ENCODE measurements at regions not wholly inside any gene's neighbourhood (a gene's known extent, or its start where the extent isn't known, plus 50 kb on each side); places are given as distances from the start of the nearest gene placed in this dataset.

DNA sequence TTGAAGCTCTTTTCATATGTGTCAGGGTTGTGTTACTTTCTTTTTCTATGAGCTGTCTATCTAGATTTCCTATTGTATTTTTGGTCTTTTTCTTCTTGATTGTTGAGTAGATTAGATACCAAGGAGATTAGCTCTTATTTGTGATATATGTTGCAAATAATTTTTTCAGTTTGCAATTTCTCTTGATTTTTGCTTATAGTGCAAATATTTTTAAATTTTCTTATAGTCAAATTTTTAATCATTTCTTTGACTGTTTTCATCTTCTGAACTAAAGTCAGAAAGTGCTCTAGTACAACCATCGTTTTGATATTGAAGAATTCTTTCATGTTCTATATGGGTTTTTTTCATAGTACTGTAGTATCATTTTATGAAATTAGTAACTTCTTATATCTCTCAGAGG lies 193.7 kb downstream of the OSTF1 start:
- no peaks in the 10 kb centered on the region for H3K27me3 ChIP-seq (ENCODE audit: insufficient read depth, low read depth)
- POLR2A ChIA-PET (ENCODE audit: unreplicated experiment), result no interaction called here
- DNase-seq, result no peak
- H2AFZ ChIP-seq, result no peak overlapping the region
- intact Hi-C loops (cut with micrococcal nuclease; ENCODE audit: unreplicated experiment), result no loop called here
- H3K4me2 ChIP-seq, result no peak overlapping the region
- H3K9me3 ChIP-seq (ENCODE audit: insufficient read depth, low read depth), result no peaks in the 10 kb centered on the region
- no peaks in the 10 kb centered on the region for H3K36me3 ChIP-seq (ENCODE audit: low read depth)
- CTCF ChIA-PET, result no interaction called here
- H4K20me1 ChIP-seq (ENCODE audit: insufficient read depth), result no peaks in the 10 kb centered on the region
- H3K9me2 ChIP-seq (ENCODE audit: insufficient read depth), result no peaks in the 10 kb centered on the region; the same call in 1 of the 2 replicates
- BruUV-seq (replicated peaks), result no TSS peak
- TF ChIP-seq EZH2 (IDR thresholded peaks at IDR 0.05; ENCODE audit: low read depth), result no peak
- TF ChIP-seq, protein P1, sequence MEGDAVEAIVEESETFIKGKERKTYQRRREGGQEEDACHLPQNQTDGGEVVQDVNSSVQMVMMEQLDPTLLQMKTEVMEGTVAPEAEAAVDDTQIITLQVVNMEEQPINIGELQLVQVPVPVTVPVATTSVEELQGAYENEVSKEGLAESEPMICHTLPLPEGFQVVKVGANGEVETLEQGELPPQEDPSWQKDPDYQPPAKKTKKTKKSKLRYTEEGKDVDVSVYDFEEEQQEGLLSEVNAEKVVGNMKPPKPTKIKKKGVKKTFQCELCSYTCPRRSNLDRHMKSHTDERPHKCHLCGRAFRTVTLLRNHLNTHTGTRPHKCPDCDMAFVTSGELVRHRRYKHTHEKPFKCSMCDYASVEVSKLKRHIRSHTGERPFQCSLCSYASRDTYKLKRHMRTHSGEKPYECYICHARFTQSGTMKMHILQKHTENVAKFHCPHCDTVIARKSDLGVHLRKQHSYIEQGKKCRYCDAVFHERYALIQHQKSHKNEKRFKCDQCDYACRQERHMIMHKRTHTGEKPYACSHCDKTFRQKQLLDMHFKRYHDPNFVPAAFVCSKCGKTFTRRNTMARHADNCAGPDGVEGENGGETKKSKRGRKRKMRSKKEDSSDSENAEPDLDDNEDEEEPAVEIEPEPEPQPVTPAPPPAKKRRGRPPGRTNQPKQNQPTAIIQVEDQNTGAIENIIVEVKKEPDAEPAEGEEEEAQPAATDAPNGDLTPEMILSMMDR (conservative IDR thresholded peaks at IDR 0.05), result no peak
- no peak overlapping the region for H3K4me3 ChIP-seq
- H3K4me1 ChIP-seq (replicated peaks; ENCODE audit: insufficient read depth), result no peaks in the 10 kb centered on the region
- no peaks in the 10 kb centered on the region for H3K79me2 ChIP-seq (ENCODE audit: low read depth)
- no peaks in the 10 kb centered on the region for H3F3A ChIP-seq (ENCODE audit: insufficient read depth, low read depth)
- H3K27ac ChIP-seq, result no peak overlapping the region

DNA sequence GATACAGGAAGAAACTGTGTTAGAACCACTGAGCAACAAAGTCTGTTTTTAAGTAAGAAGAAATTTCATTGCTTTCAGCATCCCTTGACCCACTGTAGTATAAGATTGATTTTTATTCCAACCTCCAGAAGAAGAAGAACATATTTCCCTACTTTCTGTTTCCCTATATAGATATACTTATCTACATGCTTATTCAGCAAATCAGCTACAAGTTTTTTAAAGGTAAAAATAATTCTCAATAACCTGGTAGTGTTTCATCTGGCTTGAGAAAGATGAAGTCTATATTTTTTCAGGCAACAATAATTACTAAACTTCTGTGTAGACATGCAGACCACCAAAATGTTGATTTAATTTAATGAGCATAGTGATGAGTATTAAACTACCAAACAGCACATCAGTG lies 201.0 kb downstream of the OSTF1 start:
- Histone ChIP-seq H3K9me2 (ENCODE audit: insufficient read depth) (no peaks in the 10 kb centered on the region), H3F3A (ENCODE audit: insufficient read depth, low read depth) (no peaks in the 10 kb centered on the region), H2AFZ (no peak overlapping the region), H4K20me1 (ENCODE audit: insufficient read depth) (no peaks in the 10 kb centered on the region; the same call in 1 of the 2 replicates), H3K27me3 (ENCODE audit: insufficient read depth, low read depth) (0 out of 2 replicates have a peak, but pooled peaks cover 3% of the 10 kb centered on the region), H3K79me2 (ENCODE audit: low read depth) (no peaks in the 10 kb centered on the region), H3K4me1 (replicated peaks; ENCODE audit: insufficient read depth) (no peaks in the 10 kb centered on the region), H3K9me3 (ENCODE audit: insufficient read depth, low read depth) (no peaks in the 10 kb centered on the region), H3K4me2 (no peak overlapping the region), H3K27ac (no peak overlapping the region), H3K4me3 (no peak overlapping the region), H3K36me3 (ENCODE audit: low read depth) (no peaks in the 10 kb centered on the region)
- intact Hi-C loops (cut with micrococcal nuclease; ENCODE audit: unreplicated experiment), result no loop called here
- no peak for DNase-seq
- CTCF ChIA-PET, result no interaction called here
- BruUV-seq (replicated peaks), result no TSS peak
- POLR2A ChIA-PET (ENCODE audit: unreplicated experiment), result no interaction called here
- TF ChIP-seq EZH2 (IDR thresholded peaks at IDR 0.05; ENCODE audit: low read depth), result no peak
- TF ChIP-seq, protein P1 (conservative IDR thresholded peaks at IDR 0.05), result no peak

DNA sequence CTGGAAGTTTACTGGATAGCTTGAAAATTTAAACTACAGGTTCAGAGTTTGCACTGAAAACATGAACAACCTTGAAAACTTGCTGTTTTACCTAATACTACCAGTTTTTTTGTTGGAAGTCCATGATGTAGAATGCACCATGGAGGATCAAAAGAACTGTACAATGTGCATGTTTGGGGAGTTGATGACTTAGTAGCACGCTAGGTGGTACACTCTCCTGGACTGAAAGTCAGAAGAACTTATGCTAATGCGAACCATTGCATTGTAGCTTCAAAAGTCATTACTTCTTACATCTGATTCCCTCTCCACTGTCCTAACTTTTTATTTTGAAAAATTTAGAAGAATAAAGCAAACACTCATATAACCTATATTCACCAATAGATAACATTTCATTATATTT lies 211.0 kb downstream of the OSTF1 start:
- Histone ChIP-seq H3K9me3 (ENCODE audit: insufficient read depth, low read depth) (no peaks in the 10 kb centered on the region), H3K4me1 (replicated peaks; ENCODE audit: insufficient read depth) (no peaks in the 10 kb centered on the region), H3K79me2 (ENCODE audit: low read depth) (no peaks in the 10 kb centered on the region), H3K9me2 (ENCODE audit: insufficient read depth) (no peaks in the 10 kb centered on the region), H3K4me2 (no peak overlapping the region), H2AFZ (no peak overlapping the region; the same call in 1 of the 2 replicates), H3F3A (ENCODE audit: insufficient read depth, low read depth) (no peaks in the 10 kb centered on the region), H4K20me1 (ENCODE audit: insufficient read depth) (no peaks in the 10 kb centered on the region), H3K27ac (no peak overlapping the region), H3K36me3 (ENCODE audit: low read depth) (no peaks in the 10 kb centered on the region), H3K4me3 (no peak overlapping the region), H3K27me3 (ENCODE audit: insufficient read depth, low read depth) (no peaks in the 10 kb centered on the region)
- CTCF ChIA-PET, result no interaction called here
- no peak for TF ChIP-seq EZH2 (IDR thresholded peaks at IDR 0.05; ENCODE audit: low read depth)
- TF ChIP-seq, protein P1 (conservative IDR thresholded peaks at IDR 0.05), result no peak; the same call in 1 of the 2 replicates
- intact Hi-C loops (cut with micrococcal nuclease; ENCODE audit: unreplicated experiment), result no loop called here
- DNase-seq, result no peak
- BruUV-seq (replicated peaks), result no TSS peak
- POLR2A ChIA-PET (ENCODE audit: unreplicated experiment), result no interaction called here
